ENCODE measurements at regions not wholly inside any gene's neighbourhood (a gene's known extent, or its start where the extent isn't known, plus 50 kb on each side); places are given as distances from the start of the nearest gene placed in this dataset.

DNA sequence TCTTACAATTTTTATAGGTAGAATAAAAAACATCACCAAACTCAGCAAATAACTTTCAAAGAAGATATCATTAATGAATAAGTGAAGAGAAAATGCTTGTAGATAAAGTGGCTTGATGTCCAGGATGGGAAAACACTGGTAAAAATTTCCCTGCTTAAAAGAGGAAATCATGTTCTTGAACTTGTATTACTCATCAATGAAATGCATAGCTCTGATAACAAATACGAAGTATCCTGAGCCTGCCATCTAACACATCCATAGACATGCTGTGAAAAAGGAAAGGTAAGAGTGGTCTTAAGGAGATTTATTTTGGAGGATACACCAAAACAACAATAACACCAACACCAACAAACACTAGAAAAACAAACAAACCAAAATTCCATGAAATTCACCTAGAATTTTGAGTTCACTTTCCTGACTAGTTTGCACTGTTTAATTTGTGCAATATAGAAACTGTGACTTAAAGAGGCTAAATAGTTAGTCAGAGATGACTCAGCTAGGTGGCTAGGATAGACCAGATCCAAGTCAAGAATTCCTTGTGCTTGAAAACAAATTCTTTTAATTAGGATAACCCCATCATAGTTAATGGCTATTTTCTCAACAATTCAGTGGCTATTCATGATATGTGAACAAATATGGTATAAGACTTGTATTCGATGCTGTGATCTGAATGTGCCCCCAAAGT is 179.8 kb upstream of the KCNK2 start:
- H3K4me3 Mint-ChIP-seq: no peak overlapping the region
- no peak for ATAC-seq
- H3K27me3 Mint-ChIP-seq (ENCODE audit: low read depth): no peaks in the 10 kb centered on the region

GRCh38 chr1:214912127-214912526 is 170.4 kb upstream of the KCNK2 start:
- H3K4me1 Mint-ChIP-seq (ENCODE audit: low read depth): no peaks in the 10 kb centered on the region
- H3K27me3 Mint-ChIP-seq (ENCODE audit: low read depth): peaks cover 2% of the 10 kb centered on the region
- no peak overlapping the region for H3K4me3 Mint-ChIP-seq
- DNase-seq (no peak), ATAC-seq (no peak)
- H3K36me3 Mint-ChIP-seq (ENCODE audit: insufficient read depth): no peaks in the 10 kb centered on the region
- H3K9me3 Mint-ChIP-seq: no peaks in the 10 kb centered on the region

More for the DNA sequence above, 179.8 kb upstream of the KCNK2 start:
- Mint-ChIP-seq H3K36me3 (ENCODE audit: insufficient read depth) (no peaks in the 10 kb centered on the region), H3K4me1 (ENCODE audit: low read depth) (no peaks in the 10 kb centered on the region), H3K9me3 (no peaks in the 10 kb centered on the region)
- DNase-seq: no peak

- Mint-ChIP-seq H3K9me3 (no peaks in the 10 kb centered on the region), H3K4me3 (no peak overlapping the region), H3K36me3 (ENCODE audit: insufficient read depth) (no peaks in the 10 kb centered on the region), H3K27me3 (ENCODE audit: low read depth) (peaks cover 2% of the 10 kb centered on the region), H3K4me1 (ENCODE audit: low read depth) (no peaks in the 10 kb centered on the region)
- no peak for DNase-seq
- ATAC-seq: no peak
Measured at GRCh38 chr1:214913966-214914365, 168.6 kb upstream of the KCNK2 start.

DNA sequence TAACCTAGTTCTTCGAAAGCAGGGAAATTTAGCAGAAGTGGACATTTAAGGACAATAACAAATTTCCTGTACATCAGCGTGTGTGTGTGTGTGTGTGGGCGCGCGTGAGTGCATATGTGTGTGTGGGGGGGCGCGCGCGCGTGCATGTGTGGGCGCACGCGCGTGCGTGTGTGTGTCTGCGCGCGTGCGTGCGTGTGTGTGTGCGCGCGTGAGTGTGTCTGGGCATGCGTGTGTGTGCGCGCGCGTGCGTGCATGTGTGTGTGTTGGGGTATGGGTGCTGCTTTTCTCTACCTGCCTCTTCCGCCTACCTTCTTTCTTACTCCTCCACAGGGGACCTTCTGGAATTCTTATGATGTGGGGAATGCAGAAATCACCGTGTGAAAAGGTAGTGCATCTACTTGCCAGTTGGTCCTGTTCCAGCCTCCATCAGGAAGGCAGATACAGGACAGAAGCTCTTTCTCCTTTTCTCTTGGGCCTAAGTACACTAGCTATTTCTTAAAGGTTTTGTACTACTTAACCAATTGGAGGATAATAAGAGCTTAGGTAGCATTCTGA is 165.4 kb upstream of the KCNK2 start:
- DNase-seq (no peak), ATAC-seq (no peak)
- H3K36me3 Mint-ChIP-seq (ENCODE audit: insufficient read depth): no peaks in the 10 kb centered on the region
- peaks cover 2% of the 10 kb centered on the region for H3K27me3 Mint-ChIP-seq (ENCODE audit: low read depth)
- H3K4me1 Mint-ChIP-seq (ENCODE audit: low read depth): no peaks in the 10 kb centered on the region
- no peak overlapping the region for H3K4me3 Mint-ChIP-seq
- no peaks in the 10 kb centered on the region for H3K9me3 Mint-ChIP-seq

- Mint-ChIP-seq H3K36me3 (ENCODE audit: insufficient read depth) (no peaks in the 10 kb centered on the region), H3K27me3 (ENCODE audit: low read depth) (peaks cover 2% of the 10 kb centered on the region), H3K4me1 (ENCODE audit: low read depth) (no peaks in the 10 kb centered on the region), H3K4me3 (no peak overlapping the region), H3K9me3 (no peaks in the 10 kb centered on the region)
- ATAC-seq (no peak), DNase-seq (no peak)
Measured at GRCh38 chr1:214918745-214919144, 163.8 kb upstream of the KCNK2 start.

GRCh38 chr1:214920337-214920736 is 162.2 kb upstream of the KCNK2 start:
- Mint-ChIP-seq H3K27me3 (ENCODE audit: low read depth) (no peaks in the 10 kb centered on the region), H3K4me1 (ENCODE audit: low read depth) (no peaks in the 10 kb centered on the region)

GRCh38 chr1:214923278-214923915 is 159.1 kb upstream of the KCNK2 start:
- H3K9me3 Mint-ChIP-seq: no peaks in the 10 kb centered on the region
- no peaks in the 10 kb centered on the region for H3K4me1 Mint-ChIP-seq (ENCODE audit: low read depth)
- no peak overlapping the region for H3K4me3 Mint-ChIP-seq
- H3K36me3 Mint-ChIP-seq (ENCODE audit: insufficient read depth): no peaks in the 10 kb centered on the region
- DNase-seq (no peak), ATAC-seq (no peak)
- H3K27me3 Mint-ChIP-seq (ENCODE audit: low read depth): no peaks in the 10 kb centered on the region

More at GRCh38 chr1:214920337-214920736, 162.2 kb upstream of the KCNK2 start:
- ATAC-seq: no peak
- H3K36me3 Mint-ChIP-seq (ENCODE audit: insufficient read depth): no peaks in the 10 kb centered on the region
- no peaks in the 10 kb centered on the region for H3K9me3 Mint-ChIP-seq
- DNase-seq: no peak
- H3K4me3 Mint-ChIP-seq: no peak overlapping the region

DNA sequence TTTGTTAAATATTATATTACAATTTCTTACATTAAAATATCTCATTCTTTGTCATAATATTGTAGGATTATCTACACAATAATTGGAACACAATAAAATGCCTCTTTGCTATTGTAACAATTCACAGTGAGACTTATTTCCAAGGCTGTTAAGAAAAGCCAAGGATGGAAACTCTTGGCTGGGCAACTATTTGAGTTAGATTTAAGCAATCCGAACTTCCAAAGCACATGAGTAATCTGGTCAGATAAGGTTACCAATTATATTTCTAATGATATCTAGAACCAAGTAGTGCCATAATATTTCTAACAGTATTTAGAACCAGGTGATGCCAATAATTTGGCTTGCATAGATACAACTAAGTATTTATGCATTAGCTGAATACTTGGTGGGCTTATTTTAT is 154.7 kb upstream of the KCNK2 start:
- Mint-ChIP-seq H3K36me3 (ENCODE audit: insufficient read depth) (no peaks in the 10 kb centered on the region), H3K27me3 (ENCODE audit: low read depth) (no peaks in the 10 kb centered on the region), H3K9me3 (no peaks in the 10 kb centered on the region), H3K4me1 (ENCODE audit: low read depth) (no peaks in the 10 kb centered on the region), H3K4me3 (no peak overlapping the region)
- DNase-seq (no peak), ATAC-seq (no peak)

DNA sequence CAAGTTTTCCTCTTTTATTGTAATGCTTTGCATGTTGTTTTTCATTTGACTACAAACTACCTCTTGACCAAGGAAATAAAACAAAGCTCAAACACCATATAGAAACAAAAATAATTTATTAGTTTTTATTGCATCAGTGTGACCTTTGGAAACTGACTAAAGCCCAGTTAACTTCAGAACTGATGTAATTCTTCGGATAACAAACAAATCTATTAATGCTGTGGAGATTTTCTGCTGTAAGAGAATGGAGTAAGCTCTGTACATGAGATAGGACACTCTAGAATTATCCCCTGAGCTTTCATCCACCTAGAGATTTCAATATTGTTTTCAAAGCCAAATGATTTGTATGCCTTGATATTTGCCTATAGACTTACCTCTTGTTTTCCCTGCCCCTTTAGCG is 154.0 kb upstream of the KCNK2 start:
- DNase-seq: no peak
- Mint-ChIP-seq H3K9me3 (no peaks in the 10 kb centered on the region), H3K27me3 (ENCODE audit: low read depth) (no peaks in the 10 kb centered on the region), H3K36me3 (ENCODE audit: insufficient read depth) (no peaks in the 10 kb centered on the region), H3K4me3 (no peak overlapping the region), H3K4me1 (ENCODE audit: low read depth) (no peaks in the 10 kb centered on the region)
- no peak for ATAC-seq

- ATAC-seq: no peak
- no peak overlapping the region for H3K4me3 Mint-ChIP-seq
- DNase-seq: no peak
- no peaks in the 10 kb centered on the region for H3K36me3 Mint-ChIP-seq (ENCODE audit: insufficient read depth)
- no peaks in the 10 kb centered on the region for H3K9me3 Mint-ChIP-seq
- no peaks in the 10 kb centered on the region for H3K4me1 Mint-ChIP-seq (ENCODE audit: low read depth)
- no peaks in the 10 kb centered on the region for H3K27me3 Mint-ChIP-seq (ENCODE audit: low read depth)
Measured at GRCh38 chr1:214933375-214933774, 149.2 kb upstream of the KCNK2 start.

GRCh38 chr1:214934045-214934444 is 148.5 kb upstream of the KCNK2 start:
- ATAC-seq: no peak
- Mint-ChIP-seq H3K27me3 (ENCODE audit: low read depth) (no peaks in the 10 kb centered on the region), H3K36me3 (ENCODE audit: insufficient read depth) (no peaks in the 10 kb centered on the region)

DNA sequence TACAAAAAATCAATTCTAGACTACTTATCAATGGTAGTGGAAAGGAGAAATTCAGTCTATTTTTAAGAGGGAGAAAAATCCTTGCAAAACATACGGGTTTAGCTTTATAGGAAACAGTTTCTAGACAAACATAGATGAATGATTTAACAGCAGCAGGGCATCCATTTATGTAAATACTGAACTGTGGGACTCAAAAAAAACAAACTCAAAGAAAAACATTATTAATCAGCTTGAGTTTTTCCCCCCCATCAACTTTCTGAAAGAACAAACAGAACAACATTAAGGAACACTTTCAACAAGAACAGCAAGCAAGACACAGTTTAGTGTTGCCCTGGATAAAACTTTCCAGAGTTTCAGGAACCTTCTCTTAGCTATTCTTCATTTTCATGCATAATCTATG is 147.3 kb upstream of the KCNK2 start:
- Mint-ChIP-seq H3K27me3 (ENCODE audit: low read depth) (no peaks in the 10 kb centered on the region), H3K9me3 (no peaks in the 10 kb centered on the region), H3K4me1 (ENCODE audit: low read depth) (no peaks in the 10 kb centered on the region), H3K4me3 (no peak overlapping the region), H3K36me3 (ENCODE audit: insufficient read depth) (no peaks in the 10 kb centered on the region)
- ATAC-seq (no peak), DNase-seq (no peak)

More at GRCh38 chr1:214934045-214934444, 148.5 kb upstream of the KCNK2 start:
- no peak overlapping the region for H3K4me3 Mint-ChIP-seq
- H3K9me3 Mint-ChIP-seq: no peaks in the 10 kb centered on the region
- no peak for DNase-seq
- H3K4me1 Mint-ChIP-seq (ENCODE audit: low read depth): no peaks in the 10 kb centered on the region

DNA sequence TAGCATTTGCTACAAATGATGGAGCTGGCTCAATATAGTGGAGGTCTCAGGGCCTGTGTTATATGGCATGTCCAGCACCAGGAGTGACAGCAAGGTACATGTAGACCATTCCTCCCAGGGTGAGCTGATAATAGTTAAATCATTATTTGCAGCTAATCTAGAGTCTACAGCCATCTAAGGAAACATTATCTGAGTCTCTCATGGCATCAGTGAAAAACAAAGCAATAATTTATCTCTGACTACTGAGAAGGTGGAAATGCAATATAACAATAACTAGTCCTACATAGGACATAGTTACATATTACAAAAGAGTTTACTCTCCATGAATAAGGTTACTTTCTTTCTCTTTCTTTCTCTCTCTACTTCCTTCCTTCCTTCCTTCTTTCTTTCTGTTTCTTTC is 143.4 kb upstream of the KCNK2 start:
- no peaks in the 10 kb centered on the region for H3K36me3 Mint-ChIP-seq (ENCODE audit: insufficient read depth)

DNA sequence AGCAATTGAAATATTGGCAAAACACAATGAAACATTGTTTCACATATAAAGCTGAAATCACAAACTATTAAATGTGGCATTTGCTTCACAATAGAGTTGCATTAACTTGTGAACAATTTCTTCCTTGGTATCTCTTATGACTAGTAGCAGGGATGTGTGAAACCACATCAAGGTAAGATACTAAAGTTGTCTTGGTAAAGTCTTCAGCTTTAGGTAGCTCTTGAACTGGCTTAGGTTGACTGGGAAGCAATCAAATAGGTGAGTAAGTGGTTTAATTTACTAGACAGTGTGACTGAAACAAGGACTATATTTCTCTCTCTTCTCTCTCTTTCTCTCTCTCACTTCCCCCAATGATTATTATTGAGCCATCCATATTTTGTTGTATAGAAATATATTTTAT is 141.5 kb upstream of the KCNK2 start:
- no peaks in the 10 kb centered on the region for H3K4me1 Mint-ChIP-seq (ENCODE audit: low read depth)
- DNase-seq: no peak
- no peaks in the 10 kb centered on the region for H3K27me3 Mint-ChIP-seq (ENCODE audit: low read depth)
- no peaks in the 10 kb centered on the region for H3K36me3 Mint-ChIP-seq (ENCODE audit: insufficient read depth)
- peak in 1 of 2 donors; percentile 67 for ATAC-seq
- no peaks in the 10 kb centered on the region for H3K9me3 Mint-ChIP-seq
- no peak overlapping the region for H3K4me3 Mint-ChIP-seq

More for the DNA sequence above, 143.4 kb upstream of the KCNK2 start:
- ATAC-seq (no peak), DNase-seq (no peak)
- no peaks in the 10 kb centered on the region for H3K4me1 Mint-ChIP-seq (ENCODE audit: low read depth)
- no peaks in the 10 kb centered on the region for H3K27me3 Mint-ChIP-seq (ENCODE audit: low read depth)
- H3K9me3 Mint-ChIP-seq: no peaks in the 10 kb centered on the region
- no peak overlapping the region for H3K4me3 Mint-ChIP-seq

DNA sequence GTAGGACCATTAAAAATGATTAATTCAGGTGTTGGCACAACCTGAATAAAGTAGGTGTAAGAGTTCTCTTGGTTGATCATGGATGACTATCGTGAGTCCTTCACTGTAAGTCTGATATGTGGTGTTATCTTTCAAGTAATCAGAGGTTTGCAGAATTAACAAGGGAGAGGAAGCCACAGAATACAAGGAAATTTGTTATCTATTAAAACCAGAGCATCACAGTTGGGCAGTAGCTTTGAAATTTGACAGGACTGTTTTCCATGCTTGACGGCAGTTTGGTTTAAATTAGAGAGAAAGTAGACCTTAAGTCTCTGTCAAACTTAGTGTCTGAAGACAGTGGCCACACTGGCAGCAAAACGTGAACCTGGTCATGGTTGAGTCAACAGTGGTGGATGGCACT is 139.5 kb upstream of the KCNK2 start:
- Mint-ChIP-seq H3K27me3 (ENCODE audit: low read depth) (no peaks in the 10 kb centered on the region), H3K9me3 (no peaks in the 10 kb centered on the region), H3K4me1 (ENCODE audit: low read depth) (no peaks in the 10 kb centered on the region), H3K4me3 (no peak overlapping the region), H3K36me3 (ENCODE audit: insufficient read depth) (no peaks in the 10 kb centered on the region)
- DNase-seq (no peak), ATAC-seq (no peak)
